ENCODE measurements at regions not wholly inside any gene's neighbourhood (a gene's known extent, or its start where the extent isn't known, plus 50 kb on each side); places are given as distances from the start of the nearest gene placed in this dataset.

GRCh38 chr5:14971873-14972272 is 100.3 kb upstream of the ANKH start:
- no peak for DNase-seq

- no peak for DNase-seq
Measured at GRCh38 chr5:14968796-14969195, 97.2 kb upstream of the ANKH start.

- DNase-seq: no peak
Measured at GRCh38 chr5:14967166-14967565, 95.6 kb upstream of the ANKH start.

- no peak for DNase-seq
Measured at GRCh38 chr5:14965815-14966214, 94.2 kb upstream of the ANKH start.

GRCh38 chr5:14962604-14963003 is 91.0 kb upstream of the ANKH start:
- no peak for DNase-seq

GRCh38 chr5:14960120-14960462 is 88.5 kb upstream of the ANKH start:
- no peak for DNase-seq

GRCh38 chr5:14959399-14960119 is 88.0 kb upstream of the ANKH start:
- DNase-seq: no peak

GRCh38 chr5:14958188-14958587 is 86.6 kb upstream of the ANKH start:
- no peak for DNase-seq

- no peak for DNase-seq
Measured at GRCh38 chr5:14956423-14957046, 85.0 kb upstream of the ANKH start.

- DNase-seq: no peak
Measured at GRCh38 chr5:14954616-14955343, 83.2 kb upstream of the ANKH start.

- DNase-seq: no peak
Measured at GRCh38 chr5:14954216-14954615, 82.6 kb upstream of the ANKH start.

GRCh38 chr5:14953075-14953607 is 81.6 kb upstream of the ANKH start:
- DNase-seq: no peak

GRCh38 chr5:14948383-14948782 is 76.8 kb upstream of the ANKH start:
- no peak for DNase-seq

- DNase-seq: no peak
Measured at GRCh38 chr5:14946815-14947620, 75.4 kb upstream of the ANKH start.

- DNase-seq: no peak
Measured at GRCh38 chr5:14945450-14945849, 73.9 kb upstream of the ANKH start.

- no peak for DNase-seq
Measured at GRCh38 chr5:14944996-14945395, 73.4 kb upstream of the ANKH start.

- no peak for DNase-seq
Measured at GRCh38 chr5:14944350-14944739, 72.8 kb upstream of the ANKH start.

- no peak for DNase-seq
Measured at GRCh38 chr5:14942212-14942611, 70.6 kb upstream of the ANKH start.

- no peak for DNase-seq
Measured at GRCh38 chr5:14937254-14937653, 65.7 kb upstream of the ANKH start.

GRCh38 chr5:14936588-14936987 is 65.0 kb upstream of the ANKH start:
- DNase-seq: no peak

GRCh38 chr5:14935341-14935740 is 63.8 kb upstream of the ANKH start:
- DNase-seq: no peak

- DNase-seq: no peak
Measured at GRCh38 chr5:14932902-14933469, 61.4 kb upstream of the ANKH start.

GRCh38 chr5:14930486-14930885 is 58.9 kb upstream of the ANKH start:
- DNase-seq: no peak
